Astrocyte (in vitro differentiated cells and primary cell): ENCODE measurements at regions not wholly inside any gene's neighbourhood (a gene's known extent, or its start where the extent isn't known, plus 50 kb on each side); places are given as distances from the start of the nearest gene placed in this dataset.

Experiments used
- CTCF ChIP-seq: IDR thresholded peaks from 2 replicates; pipeline ENCODE4 v1.5.1; 2011; ENCODE audit warnings: low read depth, mild to moderate bottlenecking, inconsistent platforms, low read length, moderate library complexity; ENCODE audit not compliant: insufficient read depth
- EZH2 ChIP-seq: IDR thresholded peaks from 2 replicates; pipeline ENCODE4 v1.6.1; 2012; ENCODE audit warnings: mild to moderate bottlenecking, low read length, inconsistent platforms; ENCODE audit not compliant: insufficient read depth

DNA sequence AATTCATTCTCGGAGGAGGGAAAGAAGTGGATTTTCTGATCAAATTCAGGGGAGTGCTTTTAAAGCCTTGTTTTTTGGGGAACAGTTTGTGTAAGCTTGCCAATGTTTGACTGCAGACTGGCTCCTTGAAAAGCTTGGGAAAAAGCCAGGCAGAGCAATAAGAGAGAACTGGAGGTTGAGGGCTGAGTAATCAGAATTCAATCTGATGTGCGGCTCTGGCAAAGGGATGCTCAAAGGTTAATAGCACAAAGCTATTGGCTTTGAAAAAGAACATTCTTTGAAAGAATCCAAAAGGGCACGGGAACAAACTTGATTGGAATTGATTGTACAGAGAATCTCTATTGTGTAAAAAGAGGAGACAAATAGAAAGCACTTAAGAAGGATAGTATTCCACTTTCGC, 279.3 kb downstream of the YTHDC2 start:
- TF ChIP-seq EZH2 (no peak), CTCF (no peak)
